GM18511 (cell line): ENCODE measurements at regions not wholly inside any gene's neighbourhood (a gene's known extent, or its start where the extent isn't known, plus 50 kb on each side); places are given as distances from the start of the nearest gene placed in this dataset.

Experiments
- ATAC-seq: cut with Tn5 transposase; IDR thresholded peaks from one replicate; pipeline ENCODE4 v1.9.1; 2021; ENCODE audit warnings: mild to moderate bottlenecking, moderate library complexity; ENCODE audit not compliant: unreplicated experiment

GRCh38 chr21:38959692-38960061 lies 153.9 kb downstream of the ETS2 start:
- no peak for ATAC-seq

GRCh38 chr21:38958940-38959691 lies 153.4 kb downstream of the ETS2 start:
- ATAC-seq: no peak

GRCh38 chr21:38958323-38958705 lies 152.6 kb downstream of the ETS2 start:
- ATAC-seq: no peak

- ATAC-seq: no peak
Measured at GRCh38 chr21:38957575-38958322, 152.0 kb downstream of the ETS2 start.

GRCh38 chr21:38956856-38957571 lies 151.3 kb downstream of the ETS2 start:
- no peak for ATAC-seq

- ATAC-seq: no peak
Measured at GRCh38 chr21:38956521-38956855, 150.8 kb downstream of the ETS2 start.

GRCh38 chr21:38956007-38956406 lies 150.3 kb downstream of the ETS2 start:
- no peak for ATAC-seq

GRCh38 chr21:38955495-38955894 lies 149.8 kb downstream of the ETS2 start:
- ATAC-seq: no peak

GRCh38 chr21:38954588-38955004 lies 148.9 kb downstream of the ETS2 start:
- ATAC-seq: no peak

GRCh38 chr21:38953516-38953915 lies 147.8 kb downstream of the ETS2 start:
- ATAC-seq: no peak

- ATAC-seq: no peak
Measured at GRCh38 chr21:38952890-38953289, 147.2 kb downstream of the ETS2 start.

GRCh38 chr21:38951095-38951730 lies 145.5 kb downstream of the ETS2 start:
- ATAC-seq: no peak

- no peak for ATAC-seq
Measured at GRCh38 chr21:38950435-38951094, 144.8 kb downstream of the ETS2 start.

- no peak for ATAC-seq
Measured at GRCh38 chr21:38949070-38949380, 143.3 kb downstream of the ETS2 start.

GRCh38 chr21:38948377-38949069 lies 142.8 kb downstream of the ETS2 start:
- no peak for ATAC-seq

- ATAC-seq: no peak
Measured at GRCh38 chr21:38945545-38946245, 140.0 kb downstream of the ETS2 start.

- ATAC-seq: no peak
Measured at GRCh38 chr21:38944903-38945302, 139.2 kb downstream of the ETS2 start.

GRCh38 chr21:38944402-38944801 lies 138.7 kb downstream of the ETS2 start:
- no peak for ATAC-seq

- ATAC-seq: no peak
Measured at GRCh38 chr21:38942748-38943211, 137.1 kb downstream of the ETS2 start.

- no peak for ATAC-seq
Measured at GRCh38 chr21:38938769-38939168, 133.0 kb downstream of the ETS2 start.
